ENCODE measurements at regions not wholly inside any gene's neighbourhood (a gene's known extent, or its start where the extent isn't known, plus 50 kb on each side); places are given as distances from the start of the nearest gene placed in this dataset.
A peak's percentile ranks its signal among the peaks of the same experiment; 100 is the strongest.

GRCh38 chr12:24075650-24076049 lies 126.2 kb upstream of the SOX5 start:
- no peak for DNase-seq

- DNase-seq = no peak
These were observed 123.8 kb upstream of the SOX5 start for GRCh38 chr12:24073170-24073810.

DNA sequence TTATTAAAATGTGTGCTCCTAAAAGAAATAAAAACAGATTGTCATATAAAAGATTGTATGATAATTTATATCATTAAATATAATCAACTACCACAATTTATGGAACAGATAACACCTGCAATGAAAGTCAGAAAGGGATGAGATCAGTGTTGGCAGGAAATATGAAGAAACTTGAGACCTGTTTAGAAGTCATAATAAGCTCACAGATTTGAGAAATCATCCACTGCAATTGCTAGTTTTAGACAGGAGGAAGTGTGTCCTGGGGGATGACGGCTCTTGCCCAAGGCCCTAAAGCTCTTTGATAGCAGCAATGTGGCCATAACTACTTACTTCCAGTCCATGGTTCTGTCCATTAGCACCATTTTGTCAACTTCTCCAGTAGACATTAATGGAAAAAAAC lies 122.8 kb upstream of the SOX5 start:
- no peak for DNase-seq

- no peak for DNase-seq
These were observed 122.4 kb upstream of the SOX5 start for GRCh38 chr12:24071842-24072241.

DNA sequence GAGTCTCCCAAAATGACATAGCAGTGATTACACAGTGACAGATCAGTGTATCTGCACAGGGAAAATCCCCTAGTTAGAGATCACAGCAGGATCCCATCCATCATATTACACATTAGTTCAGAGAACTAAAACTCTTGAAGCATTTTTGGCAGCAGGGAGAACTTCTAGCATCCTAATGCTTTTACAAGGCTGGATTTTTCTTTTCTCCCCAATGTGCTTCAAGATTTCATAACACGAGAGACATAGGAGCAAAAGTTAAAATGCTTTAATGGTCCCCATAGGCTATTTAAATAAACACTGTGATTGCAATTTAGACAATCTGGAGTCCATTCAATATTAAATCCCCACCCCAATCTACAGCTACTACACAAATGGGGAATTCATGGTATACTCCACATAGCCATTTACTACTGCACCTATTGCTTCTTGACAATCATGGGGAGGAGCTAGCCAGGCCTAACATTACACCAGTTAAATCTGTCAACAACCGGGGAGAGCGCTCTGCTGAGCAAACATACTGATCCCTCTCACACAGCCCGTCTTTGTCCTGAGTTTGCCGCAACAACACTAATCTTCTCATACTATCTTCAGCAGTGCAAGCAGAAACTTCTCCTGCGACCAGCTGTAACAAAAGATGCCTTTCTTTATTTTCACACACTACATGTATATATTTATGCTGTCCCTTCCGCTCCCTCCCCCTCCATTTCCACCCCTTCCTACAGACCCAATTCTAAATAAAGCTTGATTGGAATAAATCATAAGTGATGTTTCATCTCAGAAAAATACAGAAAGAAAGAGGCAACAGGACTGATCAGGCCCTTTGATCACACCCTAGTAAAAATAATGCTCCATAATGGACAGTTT lies 120.3 kb upstream of the SOX5 start:
- no peak for DNase-seq

GRCh38 chr12:24066865-24067264 lies 117.4 kb upstream of the SOX5 start:
- peak; percentile 29 for DNase-seq

DNA sequence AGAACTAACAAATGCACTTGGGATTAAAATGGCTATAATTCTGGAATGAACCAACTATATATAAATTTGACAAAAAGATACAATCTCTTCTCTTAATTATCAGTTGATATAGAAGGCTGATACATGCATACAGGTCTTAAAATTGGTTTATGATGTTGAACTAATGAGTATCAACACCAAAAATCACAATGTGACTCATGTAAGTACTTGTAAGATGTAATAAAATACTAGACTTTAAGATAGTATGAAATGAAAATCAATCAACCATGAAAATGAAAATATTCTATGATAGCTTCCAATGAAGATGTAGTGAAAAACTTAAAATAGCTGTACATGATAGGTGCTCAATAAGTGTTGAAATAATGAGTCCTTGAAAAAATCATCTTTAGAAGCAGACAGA lies 116.6 kb upstream of the SOX5 start:
- DNase-seq = no peak

GRCh38 chr12:24062642-24063245 lies 113.3 kb upstream of the SOX5 start:
- DNase-seq = no peak

DNA sequence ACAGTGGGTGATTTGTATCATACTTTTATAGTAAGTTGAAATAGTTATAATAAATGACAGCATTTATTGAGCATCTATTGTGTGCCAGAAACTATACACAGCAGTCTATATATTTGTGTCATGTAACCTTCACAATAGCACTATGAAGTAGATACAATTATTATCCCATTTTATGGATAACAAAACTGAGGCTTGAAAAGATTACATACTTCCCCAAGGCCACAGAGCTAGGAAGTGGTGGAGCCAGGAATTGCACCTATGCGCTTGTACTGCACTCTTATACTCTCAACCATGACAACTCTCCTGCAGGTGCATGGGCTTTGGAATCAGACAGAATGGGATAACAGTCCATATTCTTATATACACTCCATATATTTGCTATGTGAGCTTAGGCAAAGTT lies 110.6 kb upstream of the SOX5 start:
- DNase-seq = no peak

- no peak for DNase-seq
These were observed 108.5 kb upstream of the SOX5 start for GRCh38 chr12:24057920-24058476.

GRCh38 chr12:24055747-24056146 lies 106.3 kb upstream of the SOX5 start:
- no peak for DNase-seq

DNA sequence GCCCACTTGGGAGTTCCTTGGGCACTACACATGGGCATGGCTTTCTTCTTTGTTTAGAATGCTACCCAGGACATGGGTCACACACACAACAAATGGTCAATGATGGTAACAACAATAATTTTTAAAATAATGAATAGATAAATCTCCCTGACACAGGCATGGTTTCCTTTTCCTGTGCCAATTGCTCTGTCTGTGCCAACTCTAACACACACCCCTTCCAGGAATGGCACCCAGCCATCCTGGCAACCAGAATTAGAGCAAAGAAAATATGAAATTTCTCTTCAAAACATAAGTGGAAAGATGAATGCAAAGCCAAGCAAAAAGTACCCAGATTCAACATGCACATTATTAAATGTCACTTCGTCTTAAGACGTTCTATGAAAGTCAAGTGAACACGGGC lies 104.9 kb upstream of the SOX5 start:
- DNase-seq = no peak

GRCh38 chr12:24049728-24050127 lies 100.3 kb upstream of the SOX5 start:
- DNase-seq = no peak

DNA sequence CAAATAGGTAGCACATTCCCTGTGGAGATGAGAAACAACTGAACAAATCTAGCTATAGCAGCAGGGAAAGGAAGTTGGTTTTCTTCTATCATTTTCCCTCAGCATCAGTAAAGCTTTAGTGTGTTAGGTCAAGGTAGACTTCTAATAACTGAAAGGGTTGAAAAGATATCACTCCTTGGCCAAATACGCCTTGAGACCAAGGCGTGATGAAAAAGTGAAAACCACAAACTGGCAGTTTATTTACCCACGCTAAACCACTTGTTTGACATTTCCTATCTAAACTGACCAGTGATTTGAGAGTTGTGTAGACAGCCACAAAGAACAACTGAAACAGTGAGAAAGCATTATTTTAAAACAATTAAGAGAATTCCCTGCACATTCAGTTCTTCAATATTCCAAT lies 99.6 kb upstream of the SOX5 start:
- DNase-seq = no peak

DNA sequence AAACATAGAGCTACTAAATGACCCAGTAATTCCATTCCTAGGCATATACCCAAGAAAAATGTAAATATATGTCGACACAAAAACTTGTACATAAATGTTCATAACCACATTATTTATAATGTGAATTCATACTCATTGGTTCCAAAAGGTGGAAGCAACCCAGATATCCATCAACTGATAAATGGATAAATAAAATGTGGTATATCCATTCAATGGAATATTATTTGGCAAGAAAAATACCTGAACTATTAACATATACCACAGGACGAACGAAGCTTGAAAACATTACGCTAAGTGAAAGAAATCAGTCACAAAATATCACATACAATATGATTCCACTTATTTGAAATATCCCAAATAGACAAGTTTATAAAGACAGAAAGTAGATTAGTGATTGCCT lies 99.0 kb upstream of the SOX5 start:
- DNase-seq = no peak

DNA sequence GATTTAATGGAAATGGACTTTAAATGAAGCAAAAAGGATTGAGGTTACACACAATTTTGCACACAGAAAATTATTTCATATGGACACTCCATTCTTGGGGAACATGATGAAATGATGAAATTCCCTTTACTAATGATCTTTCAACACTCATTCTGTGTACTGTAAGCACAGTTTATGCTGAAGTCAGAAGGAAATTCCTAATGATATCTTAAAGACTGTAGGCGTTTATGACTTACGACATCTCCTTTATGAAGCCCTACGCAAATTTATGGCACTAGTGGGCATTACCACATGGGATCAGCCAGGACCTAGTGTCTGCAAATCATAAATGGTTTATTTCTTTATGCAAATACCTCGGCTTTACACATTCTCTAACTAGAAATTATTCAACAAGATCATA lies 97.9 kb upstream of the SOX5 start:
- DNase-seq = no peak

DNA sequence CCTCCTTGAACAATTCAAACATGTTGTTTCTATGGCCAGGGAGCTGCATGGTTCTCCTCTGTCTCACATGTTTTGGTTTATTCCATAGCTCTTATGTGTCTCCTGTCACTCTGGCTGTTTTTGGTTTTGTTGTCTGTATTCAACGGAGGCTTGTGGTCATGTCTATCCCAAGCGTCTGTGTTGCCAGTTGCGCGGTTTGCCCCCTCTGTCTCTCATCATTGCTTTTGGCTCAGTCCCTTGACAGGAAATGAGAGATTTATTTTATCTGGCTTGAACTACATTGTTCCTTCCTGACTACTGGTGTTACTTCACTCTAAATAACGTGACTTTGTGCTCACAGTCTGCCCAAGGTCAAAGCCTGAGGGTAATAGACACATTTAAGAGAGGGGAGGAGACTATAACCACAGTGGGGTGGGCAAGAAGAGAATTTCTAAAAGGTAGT lies 96.4 kb upstream of the SOX5 start:
- peak; percentile 55 for DNase-seq

DNA sequence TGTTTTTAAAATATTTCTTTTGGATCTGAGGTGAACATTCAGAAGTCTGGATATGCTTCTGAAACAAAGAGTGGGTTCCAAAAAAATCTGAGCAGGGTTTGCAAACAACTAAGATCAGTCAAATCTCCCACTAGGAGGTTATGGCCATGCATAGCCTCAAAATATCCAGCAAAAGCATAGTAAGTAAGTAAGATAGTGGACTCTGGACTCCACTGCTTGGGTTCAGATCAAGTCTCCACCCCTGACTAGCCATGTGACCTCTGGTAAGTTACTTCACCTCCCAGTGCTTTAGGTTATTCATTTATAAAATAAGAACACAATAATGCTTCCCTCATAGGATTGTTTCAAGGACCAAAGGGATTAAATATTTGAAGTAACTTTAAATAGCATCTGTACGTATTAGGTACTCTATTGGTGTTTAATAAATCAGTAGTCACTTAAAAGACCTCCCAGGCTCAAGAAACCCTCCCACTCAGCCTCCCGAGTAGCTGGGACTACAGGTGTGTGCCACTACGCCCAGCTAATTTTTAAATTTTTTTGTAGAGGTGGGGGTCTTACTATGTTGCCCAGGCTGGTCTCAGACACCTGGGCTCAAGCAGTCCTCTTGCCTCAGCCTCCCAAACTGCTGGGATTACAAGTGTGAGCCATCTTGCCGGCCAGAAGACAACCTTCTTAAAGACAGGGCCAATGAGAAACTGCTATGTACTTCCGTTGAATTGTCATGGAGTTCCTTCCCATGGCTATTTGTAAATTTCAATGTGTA lies 95.7 kb upstream of the SOX5 start:
- peak; percentile 3 for DNase-seq

GRCh38 chr12:24042651-24043050 lies 93.2 kb upstream of the SOX5 start:
- no peak for DNase-seq

DNA sequence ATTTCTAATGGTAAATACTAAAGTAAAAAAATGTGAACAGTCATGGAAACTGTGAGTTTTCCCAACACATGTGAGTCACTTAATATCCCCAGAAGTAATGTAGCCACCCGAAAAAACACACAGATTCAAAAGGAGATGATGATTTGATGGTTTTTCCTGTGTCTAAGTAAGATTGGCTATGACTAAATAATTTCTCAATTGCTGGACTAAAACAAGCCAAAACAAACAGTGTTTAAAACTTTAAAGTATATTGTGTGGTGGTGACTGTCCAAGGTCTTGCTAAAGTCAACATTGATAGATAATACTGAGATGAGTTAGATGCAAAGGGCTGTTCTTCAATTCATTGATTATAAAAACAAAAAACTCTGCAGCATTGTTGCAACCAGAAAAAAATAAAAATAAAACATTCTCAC lies 89.6 kb upstream of the SOX5 start:
- DNase-seq = peak; percentile 75

DNA sequence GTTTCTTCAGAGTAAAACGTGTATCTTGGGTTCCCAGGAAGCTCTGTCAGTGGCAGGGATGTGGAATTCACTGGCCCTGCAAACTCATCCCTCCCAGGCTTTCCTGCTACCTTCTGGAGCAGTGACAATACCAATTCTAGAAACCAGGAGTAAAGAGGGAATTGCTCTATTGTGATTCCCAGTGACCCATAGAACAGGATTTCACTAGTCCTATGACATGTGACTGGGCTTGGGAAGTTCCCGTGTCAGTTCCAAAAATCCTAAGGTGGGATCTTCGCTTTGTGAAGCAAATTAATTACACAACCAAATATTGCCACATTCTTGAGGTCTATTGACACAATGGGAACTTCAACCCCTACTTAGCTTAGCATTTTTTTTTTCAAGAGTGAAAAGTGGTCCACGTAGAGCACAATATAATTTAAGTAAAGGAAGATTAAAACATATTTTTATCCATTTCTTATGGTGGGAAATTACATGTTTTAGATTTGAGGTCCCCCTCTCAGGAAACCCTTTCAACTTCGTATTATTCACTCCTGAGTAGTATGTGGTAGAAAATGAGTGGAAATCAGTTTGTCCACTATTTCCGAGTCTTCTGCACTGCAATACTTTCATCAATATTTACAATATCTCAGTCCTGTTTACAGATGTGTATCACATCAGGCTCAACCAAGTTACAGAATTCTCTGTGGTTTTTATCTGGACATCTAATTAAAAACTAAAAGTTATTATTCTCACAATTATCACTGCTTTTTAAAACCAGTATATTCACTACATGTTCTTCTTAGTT lies 88.9 kb upstream of the SOX5 start:
- DNase-seq = no peak
